ENCODE measurements at regions not wholly inside any gene's neighbourhood (a gene's known extent, or its start where the extent isn't known, plus 50 kb on each side); places are given as distances from the start of the nearest gene placed in this dataset.
"Not testable (repeated sequence)": the region's sequence is repeated elsewhere in the genome, so short reads cannot be mapped to it uniquely, and the experiment has no call there.

- no peak for DNase-seq
Measured at GRCh38 chr5:39779831-39780230, 355.1 kb upstream of the DAB2 start.

- no peak for DNase-seq
Measured at GRCh38 chr5:39775797-39776365, 351.1 kb upstream of the DAB2 start.

DNA sequence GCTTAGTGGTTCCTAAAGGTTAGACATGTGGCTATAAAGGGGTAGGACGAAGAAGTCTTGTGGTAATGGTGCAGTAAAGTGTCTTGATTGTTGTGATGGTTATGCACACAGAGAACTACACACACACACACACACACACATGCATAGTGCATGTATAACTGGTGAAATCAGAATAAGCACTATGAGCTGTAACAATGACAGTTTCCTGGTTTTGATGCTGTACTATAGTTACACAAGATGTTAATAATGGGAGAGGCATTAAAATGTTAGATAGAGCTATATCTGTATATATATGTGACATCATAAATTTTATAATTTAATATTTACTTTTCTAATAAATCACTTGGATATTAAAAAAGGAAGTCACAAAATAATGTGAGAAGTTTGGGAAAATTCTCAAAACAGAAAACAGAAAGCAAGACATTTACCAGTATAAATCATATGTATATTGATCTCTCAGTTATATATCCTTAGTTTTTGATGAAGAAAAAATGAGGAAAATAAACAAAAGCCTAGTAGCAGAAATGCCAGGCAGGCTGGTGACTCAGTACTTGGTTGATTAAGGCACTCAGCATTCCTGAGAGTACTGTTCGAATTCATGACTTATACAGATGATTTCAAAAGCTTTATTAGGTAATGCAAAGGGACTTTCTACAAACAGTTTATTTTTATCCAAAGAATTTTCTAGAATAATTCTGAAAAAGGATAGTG, 350.5 kb upstream of the DAB2 start:
- no peak for DNase-seq

DNA sequence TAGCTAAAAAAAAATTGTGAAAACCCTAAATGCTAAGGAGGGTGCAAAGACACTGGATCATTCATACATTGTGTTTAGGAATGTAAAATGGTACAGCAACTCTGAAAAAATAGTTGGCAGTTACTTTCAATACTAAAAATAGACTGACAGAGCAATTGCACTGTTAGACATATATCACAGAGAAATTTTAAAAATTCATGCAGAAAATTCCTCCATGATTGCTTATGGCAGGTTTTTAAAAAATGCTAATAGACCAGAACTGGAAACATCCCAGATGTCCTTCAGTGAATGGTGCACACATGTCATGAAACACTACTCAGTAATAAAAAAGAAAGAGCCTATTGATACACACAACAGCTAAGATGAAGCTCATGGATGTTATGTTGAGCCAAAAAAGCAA, 349.8 kb upstream of the DAB2 start:
- no peak for DNase-seq

DNA sequence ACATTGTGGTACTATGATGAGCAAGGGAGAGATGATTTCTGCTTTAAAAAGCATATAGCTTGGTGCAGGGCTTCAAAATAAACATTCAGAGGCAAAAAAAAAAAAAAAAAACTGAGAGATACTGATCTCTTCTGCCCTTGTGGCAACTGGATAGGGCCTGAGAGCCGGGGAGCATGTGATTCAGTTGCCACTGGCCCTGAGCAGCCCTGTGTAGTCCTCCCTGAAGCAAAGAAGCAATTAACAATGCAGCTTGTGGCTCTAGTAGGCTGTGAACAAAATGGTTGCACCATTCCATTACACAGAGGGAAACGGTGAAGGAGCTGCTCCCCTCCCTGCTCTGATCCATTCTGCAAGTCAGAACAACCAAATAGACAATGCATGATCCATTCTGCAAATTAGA, 347.5 kb upstream of the DAB2 start:
- DNase-seq = no peak

DNA sequence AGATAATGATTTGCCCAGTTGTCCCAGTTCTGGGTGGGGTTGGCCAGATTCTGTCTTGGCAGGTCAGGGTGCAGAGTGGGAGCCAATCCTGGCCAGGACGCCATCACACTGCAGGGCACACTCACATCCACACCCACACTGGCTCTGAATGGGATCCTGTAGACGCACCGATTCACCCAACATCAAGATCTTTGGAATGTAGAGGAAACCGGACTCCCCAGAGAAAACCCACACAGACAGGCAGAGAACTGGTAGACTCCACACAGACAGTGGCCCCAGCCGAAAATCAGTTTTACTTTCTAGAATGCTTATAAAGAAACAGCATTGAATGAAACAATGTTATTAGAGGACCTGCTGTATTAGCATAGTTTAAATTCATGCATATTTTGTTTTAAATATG, 343.1 kb upstream of the DAB2 start:
- DNase-seq = no peak

GRCh38 chr5:39765366-39765765, 340.6 kb upstream of the DAB2 start:
- no peak for DNase-seq

GRCh38 chr5:39762761-39763160, 338.0 kb upstream of the DAB2 start:
- DNase-seq = no peak

DNA sequence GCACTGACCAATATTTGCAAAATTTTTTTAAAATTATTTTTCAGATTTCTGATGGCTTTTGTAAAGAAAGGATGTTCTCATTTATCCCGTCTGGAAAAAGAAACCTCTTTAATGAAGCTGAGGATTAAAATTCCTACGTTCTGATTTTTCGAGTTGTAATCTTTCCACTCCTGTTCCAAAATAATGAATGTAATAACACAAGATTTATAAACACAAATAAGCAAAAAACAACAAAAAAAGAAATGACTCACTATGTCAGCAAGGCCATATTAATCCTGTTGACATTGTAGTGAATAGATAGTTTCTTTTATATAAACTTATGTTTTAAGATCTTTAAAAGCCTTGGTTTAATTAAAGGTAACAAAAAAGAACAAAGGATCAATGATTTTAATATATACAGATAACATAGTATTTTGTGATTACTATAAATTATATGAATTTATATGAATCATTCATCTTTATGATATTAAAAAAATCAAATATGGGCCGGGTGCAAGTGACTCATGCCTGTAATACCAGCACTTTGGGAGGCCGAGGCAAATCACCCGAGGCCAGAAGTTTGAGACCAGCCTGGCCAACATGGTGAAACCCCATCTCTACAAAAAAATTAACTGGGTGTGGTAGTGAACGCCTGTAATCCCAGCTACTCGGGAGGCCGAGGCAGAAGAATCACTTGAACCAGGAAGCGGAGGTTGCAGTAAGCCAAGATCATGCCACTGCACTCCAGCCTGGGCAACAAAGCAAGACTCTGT, 336.6 kb upstream of the DAB2 start:
- DNase-seq = no peak

DNA sequence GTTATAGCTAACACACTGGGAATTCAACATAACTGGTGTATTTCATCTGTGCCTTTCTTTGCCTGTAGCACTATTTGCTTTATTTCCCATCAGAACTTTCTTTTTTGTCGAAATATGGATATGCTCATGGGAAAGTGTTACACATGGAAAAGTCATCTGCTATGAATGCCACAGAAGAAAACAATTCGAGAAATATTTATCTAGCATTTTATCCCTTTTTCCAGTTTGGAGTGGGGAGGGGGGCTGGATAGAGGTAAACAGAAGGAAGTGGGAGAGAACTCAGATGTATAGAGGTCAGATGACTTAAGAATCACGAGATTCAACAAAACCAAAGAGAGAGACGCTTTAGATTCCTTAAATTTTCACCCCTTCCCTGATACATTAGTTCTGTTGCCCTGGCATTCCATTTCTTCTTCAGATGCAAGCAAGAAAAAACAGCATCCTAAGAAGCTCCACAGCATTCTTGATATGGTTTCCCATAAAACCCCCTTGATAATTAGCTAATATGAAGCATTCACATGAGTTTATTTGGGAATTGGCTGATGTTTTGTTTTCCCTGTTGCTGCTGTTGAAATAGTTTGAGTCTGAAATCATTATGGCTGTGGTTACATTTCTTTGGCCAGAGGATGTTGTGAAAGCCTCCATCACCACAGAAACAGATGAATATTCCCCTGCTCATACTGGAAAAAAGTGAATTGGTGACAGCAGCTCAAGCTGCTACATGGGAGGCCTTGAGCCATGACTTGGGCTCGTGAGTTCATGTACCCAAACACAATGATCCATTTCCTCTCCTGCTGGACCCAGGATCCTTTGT, 335.8 kb upstream of the DAB2 start:
- no peak for DNase-seq

- no peak for DNase-seq
Measured at GRCh38 chr5:39759701-39760100, 334.9 kb upstream of the DAB2 start.

- no peak for DNase-seq
Measured at GRCh38 chr5:39758426-39758825, 333.6 kb upstream of the DAB2 start.

DNA sequence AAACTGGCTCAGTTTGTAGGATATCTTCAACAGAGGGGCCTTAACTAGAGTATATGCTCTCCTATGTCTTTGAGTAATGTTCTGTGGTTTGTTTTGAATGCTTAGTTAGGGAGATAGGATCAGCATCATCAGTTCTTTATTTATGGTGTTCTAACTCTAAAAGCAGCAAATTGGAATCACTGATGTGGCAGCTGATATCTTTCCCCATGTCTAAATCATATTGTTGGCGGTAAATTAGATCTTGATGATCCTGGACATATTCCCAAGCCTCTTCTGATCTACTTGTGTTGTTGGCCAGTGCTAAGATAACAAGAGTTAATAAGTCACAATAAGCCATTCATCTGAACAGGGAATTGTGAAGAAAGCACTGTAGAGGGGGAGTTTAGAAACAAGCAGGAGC, 332.4 kb upstream of the DAB2 start:
- DNase-seq = no peak

GRCh38 chr5:39755986-39756385, 331.2 kb upstream of the DAB2 start:
- no peak for DNase-seq

DNA sequence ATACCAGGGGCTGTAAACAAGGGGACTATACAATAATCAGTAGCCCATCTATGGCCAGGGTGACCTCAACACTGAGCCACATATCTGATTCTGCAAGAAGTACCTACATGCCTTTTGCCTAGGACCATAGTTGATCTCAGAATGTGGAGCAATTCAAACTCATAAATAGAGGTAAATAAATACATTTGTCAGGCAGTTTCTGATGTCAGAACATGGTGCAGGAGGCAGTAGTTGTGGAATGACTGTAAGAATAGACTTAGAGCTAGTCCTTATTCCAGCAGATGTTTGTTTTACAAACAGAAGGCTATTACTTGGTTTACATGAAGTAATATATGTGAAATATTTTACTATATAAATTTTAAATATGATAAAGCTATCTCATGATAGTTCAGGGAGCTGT, 330.7 kb upstream of the DAB2 start:
- DNase-seq = no peak

GRCh38 chr5:39753747-39754146, 329.0 kb upstream of the DAB2 start:
- not testable (repeated sequence) for DNase-seq

GRCh38 chr5:39750661-39751060, 325.9 kb upstream of the DAB2 start:
- no peak for DNase-seq

DNA sequence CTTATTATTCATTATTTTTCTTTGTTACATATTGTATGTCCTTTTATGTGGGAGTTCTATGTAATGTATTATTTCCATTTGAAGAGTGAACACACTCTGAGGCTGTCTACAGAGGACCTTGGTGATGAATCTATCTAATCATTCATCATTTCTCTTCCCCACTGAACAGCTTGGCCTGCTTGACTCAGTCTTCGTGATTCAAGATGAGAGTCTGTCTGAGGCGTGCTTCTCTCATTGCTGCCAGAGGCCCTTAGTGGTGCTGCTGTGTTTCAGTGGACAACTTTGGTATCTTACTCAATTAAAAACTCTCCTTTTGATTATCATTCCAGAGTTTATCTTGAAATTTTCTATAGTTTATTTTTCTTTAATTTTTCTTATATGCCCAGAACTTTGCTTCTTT, 318.1 kb upstream of the DAB2 start:
- DNase-seq = no peak

- no peak for DNase-seq
Measured at GRCh38 chr5:39740404-39740803, 315.6 kb upstream of the DAB2 start.

DNA sequence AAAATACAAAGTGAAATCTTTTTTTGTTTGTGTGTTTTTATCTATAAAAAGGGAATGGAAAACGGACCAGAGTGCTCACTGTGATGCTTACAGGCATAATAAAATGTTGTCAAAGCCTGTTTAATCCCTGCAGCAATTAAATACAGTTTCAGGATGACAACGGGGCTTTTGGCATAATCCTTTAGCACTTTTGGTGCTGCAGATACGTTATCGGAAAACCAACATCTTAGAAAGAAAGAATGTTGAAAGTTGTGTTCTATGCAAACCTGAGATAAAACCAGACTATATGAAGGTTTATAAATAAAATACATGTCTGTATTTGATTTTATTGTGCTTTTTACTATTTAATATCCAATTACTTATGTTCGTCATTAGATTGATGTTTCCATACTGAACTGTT, 307.4 kb upstream of the DAB2 start:
- DNase-seq = no peak

GRCh38 chr5:39730699-39731098, 305.9 kb upstream of the DAB2 start:
- DNase-seq = no peak

GRCh38 chr5:39730006-39730405, 305.2 kb upstream of the DAB2 start:
- no peak for DNase-seq

DNA sequence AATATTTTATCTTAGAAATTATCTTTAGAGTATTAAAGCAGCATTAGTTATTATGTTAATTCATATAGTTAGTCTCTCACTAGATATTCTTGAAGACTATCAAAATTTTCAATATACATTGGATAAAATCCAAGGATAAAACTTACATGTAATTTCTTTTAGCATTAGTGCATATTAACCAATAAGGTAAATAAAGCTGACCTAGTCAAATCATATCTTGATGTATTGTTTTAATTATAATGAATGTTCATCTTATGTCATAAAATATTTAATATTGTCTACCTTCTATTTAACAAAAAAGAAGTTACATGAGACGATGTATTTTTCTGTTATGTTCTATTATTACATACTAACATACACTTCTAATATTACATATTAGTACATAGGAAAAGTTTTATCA, 301.7 kb upstream of the DAB2 start:
- DNase-seq = no peak

DNA sequence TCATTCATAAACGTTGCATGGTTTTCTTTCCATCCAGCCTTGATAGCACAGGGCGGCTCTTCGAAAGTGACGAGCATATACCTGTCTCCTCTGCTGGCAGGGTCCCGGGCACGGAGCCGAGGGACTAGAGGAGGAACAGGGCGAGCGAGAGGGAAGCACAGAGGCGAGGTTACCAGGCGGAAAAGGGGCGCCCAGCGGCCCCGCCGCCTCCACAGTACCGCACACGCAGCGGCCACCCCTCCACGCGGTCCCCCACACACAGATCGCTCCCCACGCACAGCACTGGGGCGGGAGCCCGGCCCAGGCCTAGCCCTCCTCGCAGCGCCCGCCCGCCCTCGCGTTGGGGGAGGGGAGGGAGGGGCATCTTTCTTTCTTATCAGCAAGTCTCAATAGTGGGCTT, 296.6 kb upstream of the DAB2 start:
- DNase-seq = no peak
